GM19025 (cell line): ENCODE measurements at regions not wholly inside any gene's neighbourhood (a gene's known extent, or its start where the extent isn't known, plus 50 kb on each side); places are given as distances from the start of the nearest gene placed in this dataset.
"Not testable (repeated sequence)": the region's sequence is repeated elsewhere in the genome, so short reads cannot be mapped to it uniquely, and the experiment has no call there.

Experiments used
- ATAC-seq: cut with Tn5 transposase; IDR thresholded peaks from one replicate; pipeline ENCODE4 v1.9.1; 2021; ENCODE audit warnings: mild to moderate bottlenecking, low read depth, moderate library complexity; ENCODE audit not compliant: unreplicated experiment

DNA sequence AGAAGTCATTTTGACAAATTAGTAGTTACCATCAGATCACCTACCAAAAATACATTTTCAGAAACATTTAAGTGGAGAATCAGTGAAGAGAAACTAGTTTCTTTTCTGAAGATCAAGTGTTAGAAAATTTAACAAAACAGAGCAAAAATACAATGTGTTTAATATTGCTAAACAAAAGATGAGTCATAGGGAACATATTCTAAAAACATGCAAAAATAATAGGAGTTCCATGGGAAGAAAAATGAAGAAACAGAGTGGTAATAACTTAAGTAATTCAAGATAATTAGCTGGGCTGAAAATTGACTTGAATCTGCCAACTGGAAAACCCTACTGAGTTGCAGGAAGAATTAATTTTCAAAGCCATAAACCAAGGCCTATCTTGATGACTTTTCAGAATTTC lies 111.5 kb upstream of the KITLG start:
- ATAC-seq, result no peak

DNA sequence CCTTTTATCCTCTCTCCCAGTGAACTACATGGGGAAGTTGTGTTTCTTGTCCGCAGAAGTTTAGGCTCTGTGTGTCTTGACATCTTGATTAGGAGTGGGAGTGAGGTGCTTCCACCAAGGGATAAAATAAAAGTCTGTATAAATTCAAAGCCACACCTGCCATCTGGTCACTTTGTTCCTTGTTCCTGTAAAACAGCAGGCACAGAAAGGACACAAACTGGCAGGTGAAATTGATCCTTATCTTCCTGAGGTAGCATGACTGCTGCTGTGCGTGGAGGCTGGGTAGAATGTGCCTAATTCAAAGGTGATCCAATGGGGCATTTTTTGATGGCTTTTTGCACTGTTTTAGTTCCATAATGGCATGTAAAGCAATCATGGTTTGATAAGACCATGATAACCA lies 104.3 kb upstream of the KITLG start:
- ATAC-seq, result no peak

- no peak for ATAC-seq
Measured at GRCh38 chr12:88684170-88684569, 103.9 kb upstream of the KITLG start.

GRCh38 chr12:88683628-88684027 lies 103.4 kb upstream of the KITLG start:
- ATAC-seq, result no peak

GRCh38 chr12:88681271-88681670 lies 101.0 kb upstream of the KITLG start:
- ATAC-seq, result no peak

GRCh38 chr12:88677464-88677863 lies 97.2 kb upstream of the KITLG start:
- no peak for ATAC-seq

DNA sequence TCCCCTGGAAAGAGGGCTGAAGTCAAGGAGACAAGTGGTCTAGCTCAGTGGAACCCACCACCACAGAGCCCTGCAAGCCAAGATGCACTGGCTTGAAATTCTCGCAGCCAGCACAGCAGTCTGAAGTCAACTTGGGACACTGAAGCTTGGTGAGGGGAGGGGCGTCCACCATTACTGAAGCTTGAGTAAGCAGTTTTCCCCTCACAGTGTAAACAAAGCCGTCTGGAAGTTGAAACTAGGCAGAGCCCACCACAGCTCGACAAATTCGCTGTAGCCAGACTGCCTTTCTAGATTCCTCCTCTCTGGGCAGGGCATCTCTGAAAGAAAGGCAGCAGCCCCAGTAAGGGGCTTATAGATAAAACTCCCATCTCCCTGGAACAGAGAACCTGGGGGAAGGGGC lies 87.3 kb upstream of the KITLG start:
- ATAC-seq, result not testable (repeated sequence)

GRCh38 chr12:88665071-88665470 lies 84.8 kb upstream of the KITLG start:
- ATAC-seq, result no peak

GRCh38 chr12:88662961-88663360 lies 82.7 kb upstream of the KITLG start:
- ATAC-seq, result no peak

DNA sequence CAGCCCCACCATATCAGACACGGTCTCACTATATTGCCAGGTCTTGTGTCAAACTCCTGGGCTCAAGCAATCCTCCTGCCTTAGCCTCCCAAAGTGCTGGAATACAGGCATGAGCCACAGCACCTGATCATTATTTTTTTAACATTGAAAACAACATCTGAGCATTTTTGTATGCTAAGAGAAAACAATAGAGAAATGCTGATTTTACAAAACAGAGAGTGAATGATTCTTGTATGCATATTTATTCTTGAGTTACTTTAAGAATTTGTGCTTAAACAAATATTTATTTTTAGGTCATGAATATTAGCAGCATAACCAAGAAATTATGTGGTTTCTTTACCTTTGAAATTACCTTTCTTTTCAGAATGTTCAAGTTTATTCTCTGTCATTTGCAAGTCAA lies 81.8 kb upstream of the KITLG start:
- no peak for ATAC-seq

- no peak for ATAC-seq
Measured at GRCh38 chr12:88658009-88658408, 77.7 kb upstream of the KITLG start.

- no peak for ATAC-seq
Measured at GRCh38 chr12:88650715-88651114, 70.4 kb upstream of the KITLG start.

- ATAC-seq, result no peak
Measured at GRCh38 chr12:88648625-88649024, 68.4 kb upstream of the KITLG start.

GRCh38 chr12:88646824-88647223 lies 66.6 kb upstream of the KITLG start:
- no peak for ATAC-seq

DNA sequence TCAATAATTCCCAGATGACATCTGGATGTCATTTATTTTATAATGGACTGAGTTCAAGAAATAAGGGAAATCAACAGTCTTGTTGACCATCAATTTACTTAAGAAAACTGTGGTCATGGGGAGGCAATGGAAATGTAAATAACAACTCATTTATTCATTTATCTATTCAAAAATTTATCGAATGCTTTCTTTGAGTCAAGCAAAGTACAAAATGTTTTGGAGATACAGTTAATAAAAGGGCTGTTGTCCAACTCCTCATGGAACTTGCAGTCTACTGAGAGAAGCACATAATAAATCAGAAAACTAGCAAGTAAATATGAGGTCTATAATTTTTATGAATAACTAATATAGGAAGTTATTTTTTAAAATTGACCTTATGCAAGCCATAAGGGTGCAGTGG lies 65.5 kb upstream of the KITLG start:
- no peak for ATAC-seq

DNA sequence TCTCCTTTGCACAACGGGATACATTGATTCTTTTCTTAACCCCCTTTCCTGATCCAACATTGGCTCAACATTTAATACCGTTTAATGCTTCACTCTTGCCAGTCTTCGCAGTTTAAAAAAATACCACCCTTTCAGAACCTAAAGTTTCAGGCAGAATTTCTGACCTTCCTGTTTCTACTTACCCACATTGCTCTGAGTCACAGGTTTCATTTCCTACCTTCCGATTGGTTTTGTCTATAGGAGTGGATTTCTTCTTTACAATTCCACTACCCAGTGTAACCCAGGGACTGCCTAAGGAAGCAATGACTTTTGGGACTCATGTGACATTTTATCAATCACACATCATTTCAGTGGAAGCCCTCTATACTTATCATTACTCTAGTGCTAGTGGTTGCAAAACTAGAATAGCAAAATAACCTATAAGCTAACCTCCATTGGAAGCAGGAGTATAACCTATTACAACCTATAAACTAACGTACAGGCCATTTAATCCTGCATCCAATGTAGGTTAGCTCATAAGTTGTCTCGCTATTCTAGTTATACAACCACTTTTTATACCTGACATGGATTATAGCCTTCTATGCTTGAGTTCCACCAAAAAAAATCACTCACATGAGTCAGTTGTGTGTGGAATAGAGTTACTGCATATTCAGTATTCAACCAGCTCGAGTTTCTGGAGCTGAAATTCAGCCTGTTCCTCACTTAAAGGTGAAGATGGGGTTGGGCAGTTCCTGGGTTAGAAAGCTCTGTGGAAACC lies 64.9 kb upstream of the KITLG start:
- ATAC-seq, result no peak

- ATAC-seq, result no peak
Measured at GRCh38 chr12:88643685-88644084, 63.4 kb upstream of the KITLG start.

DNA sequence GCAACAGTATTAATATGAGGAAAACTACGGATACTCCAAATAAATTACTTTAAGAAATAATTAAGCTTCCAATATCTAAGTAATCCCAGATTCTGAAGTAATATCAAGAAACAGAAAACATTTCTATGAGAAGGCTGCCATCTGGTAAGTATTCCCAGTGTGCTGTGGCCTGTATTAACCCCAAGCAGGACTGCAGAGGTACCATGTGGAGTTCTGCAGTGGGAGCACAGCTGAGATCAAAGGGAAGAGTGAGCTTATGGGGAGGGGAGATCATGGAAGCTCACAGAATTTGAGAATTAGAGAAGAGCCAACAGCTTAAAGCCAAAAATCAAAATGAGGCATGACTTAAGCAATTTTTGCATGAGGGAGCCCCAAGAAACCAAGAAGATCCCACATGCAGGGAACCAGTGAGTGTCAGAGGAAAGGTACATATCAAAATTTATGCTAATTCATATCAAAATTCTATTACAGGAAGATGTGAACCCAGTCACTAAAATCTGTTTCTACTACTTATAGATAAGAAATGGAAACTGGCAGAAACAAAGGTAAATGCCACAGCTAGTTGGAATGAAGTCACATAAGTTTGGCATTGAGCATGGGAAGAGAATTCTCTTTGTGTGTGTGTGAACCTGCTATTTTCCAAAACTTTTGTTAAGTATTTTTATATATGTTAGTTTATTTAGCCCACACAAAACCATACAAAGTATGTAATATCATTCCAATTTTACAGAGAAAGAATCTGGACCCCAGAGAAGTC lies 62.6 kb upstream of the KITLG start:
- ATAC-seq, result no peak

DNA sequence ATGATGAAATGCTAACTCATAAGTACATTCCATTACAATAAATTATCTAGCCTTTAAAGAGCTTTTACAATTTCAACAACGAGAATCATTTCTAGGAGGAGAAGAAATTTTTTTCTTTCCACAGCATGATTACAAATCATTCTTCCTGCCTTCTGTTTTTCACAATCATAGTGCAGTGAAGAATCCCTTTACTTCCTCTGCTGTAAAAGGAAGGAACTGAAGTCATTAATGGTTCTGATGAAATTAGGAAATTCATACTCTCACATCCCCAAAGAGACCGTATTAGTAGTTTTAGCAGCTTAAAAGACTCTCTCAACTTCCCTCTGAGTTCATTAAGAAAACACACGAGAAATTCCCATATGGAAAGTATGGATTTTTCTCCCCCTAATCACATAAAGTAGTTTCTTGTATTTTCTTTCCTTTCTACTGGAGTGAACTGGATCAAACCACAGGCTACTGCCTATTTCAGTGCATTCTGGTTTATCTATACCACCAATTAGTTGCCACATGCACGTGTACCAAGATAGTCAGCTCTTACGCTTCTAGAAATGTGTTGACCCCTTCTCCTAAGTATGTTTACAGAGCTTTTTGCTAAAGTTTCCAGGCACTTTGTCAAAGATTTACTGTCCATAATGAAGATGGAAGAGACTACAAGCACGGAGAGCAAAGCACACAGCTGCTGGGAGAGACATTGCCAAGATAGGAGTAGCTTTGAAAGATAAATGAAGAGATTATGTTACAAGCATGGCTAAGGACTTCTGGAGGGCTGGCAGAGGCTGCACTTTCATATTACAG lies 58.9 kb upstream of the KITLG start:
- no peak for ATAC-seq

DNA sequence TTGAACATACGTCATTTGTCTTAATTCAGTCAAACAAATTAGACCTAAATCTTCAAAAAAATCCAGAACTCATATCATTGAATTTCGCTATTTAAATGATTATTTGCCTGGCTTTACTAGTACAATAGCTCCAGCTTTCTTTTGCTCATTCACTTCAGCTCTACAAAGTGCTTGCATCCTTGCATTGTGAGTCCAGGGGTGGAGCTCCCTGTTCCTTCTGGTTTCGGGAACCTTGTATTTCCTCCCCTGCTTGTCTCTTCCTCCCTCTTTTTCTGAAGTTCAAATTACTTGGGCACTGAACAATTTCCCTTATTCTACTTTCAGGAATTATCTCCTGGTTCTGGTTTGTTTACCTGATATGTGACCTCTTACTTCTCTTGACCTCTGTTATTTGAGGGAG lies 58.1 kb upstream of the KITLG start:
- no peak for ATAC-seq

DNA sequence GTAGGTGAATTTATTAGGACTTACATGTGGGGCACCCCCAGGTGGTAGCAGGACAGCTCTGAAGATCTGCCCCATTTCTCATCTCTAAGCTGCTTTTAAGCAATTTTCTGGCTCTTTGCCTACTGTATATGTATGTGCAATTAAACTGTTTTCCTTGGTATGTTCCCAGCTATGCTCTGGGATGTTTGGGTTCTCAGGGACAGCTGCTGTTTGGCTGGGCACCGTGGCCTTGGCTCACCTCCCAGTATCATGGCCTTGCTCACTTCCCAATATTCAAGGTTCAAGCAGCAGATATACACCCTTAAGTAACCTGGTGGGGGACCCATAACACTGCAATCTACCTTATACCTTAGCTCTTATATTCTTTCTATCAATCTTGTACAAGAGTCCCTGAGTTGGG lies 53.7 kb upstream of the KITLG start:
- ATAC-seq, result no peak
